HEK293T (cell line): ENCODE measurements at regions not wholly inside any gene's neighbourhood (a gene's known extent, or its start where the extent isn't known, plus 50 kb on each side); places are given as distances from the start of the nearest gene placed in this dataset.

Source experiments
- ELF4 ChIP-seq: fragments of 450-650 bp; IDR thresholded peaks from 2 replicates; pipeline ENCODE4 v1.6.1; 2017; ENCODE audit warnings: antibody characterized with exemption
- FOXK2 ChIP-seq: fragments of 450-650 bp; IDR thresholded peaks from 2 replicates; pipeline ENCODE4 v1.6.1; 2016; ENCODE audit warnings: mild to moderate bottlenecking
- SP1 ChIP-seq: fragments of 450-650 bp; IDR thresholded peaks from 2 replicates; pipeline ENCODE4 v1.6.1; 2017

- no peak for TF ChIP-seq SP1
- no peak for TF ChIP-seq ELF4
- TF ChIP-seq FOXK2, result no peak
These were observed 89.3 kb downstream of the RIN2 start for GRCh38 chr20:19847383-19847782.
